GM18873 (cell line): ENCODE measurements at regions not wholly inside any gene's neighbourhood (a gene's known extent, or its start where the extent isn't known, plus 50 kb on each side); places are given as distances from the start of the nearest gene placed in this dataset.

Source experiments
- ATAC-seq: cut with Tn5 transposase; IDR thresholded peaks from one replicate; pipeline ENCODE4 v1.9.1; 2021; ENCODE audit warnings: mild to moderate bottlenecking, moderate library complexity, moderate number of reproducible peaks; ENCODE audit not compliant: unreplicated experiment, low FRiP score

DNA sequence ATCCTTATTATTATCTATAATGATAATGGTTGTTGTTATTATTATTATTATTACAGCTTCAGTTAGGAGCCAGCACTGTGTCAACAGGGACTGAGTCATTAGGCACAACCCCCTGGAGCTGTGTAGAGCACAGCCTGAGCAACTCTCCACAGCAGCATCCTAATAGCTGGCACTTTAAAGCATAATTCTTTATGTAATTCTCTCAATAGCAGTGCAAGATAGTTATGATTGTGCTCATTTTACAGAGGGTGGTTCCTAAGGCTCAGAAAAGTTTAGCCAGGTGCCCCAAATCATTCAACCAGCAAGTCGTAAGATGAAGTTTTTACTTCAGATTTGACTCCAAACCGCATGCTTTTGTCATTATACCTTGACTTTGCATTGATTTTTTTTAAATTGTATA lies 390.3 kb downstream of the ANXA1 start:
- no peak for ATAC-seq

GRCh38 chr9:73543727-73544126 lies 392.1 kb downstream of the ANXA1 start:
- ATAC-seq, result no peak

- no peak for ATAC-seq
These were observed 396.5 kb downstream of the ANXA1 start for GRCh38 chr9:73548201-73548600.

DNA sequence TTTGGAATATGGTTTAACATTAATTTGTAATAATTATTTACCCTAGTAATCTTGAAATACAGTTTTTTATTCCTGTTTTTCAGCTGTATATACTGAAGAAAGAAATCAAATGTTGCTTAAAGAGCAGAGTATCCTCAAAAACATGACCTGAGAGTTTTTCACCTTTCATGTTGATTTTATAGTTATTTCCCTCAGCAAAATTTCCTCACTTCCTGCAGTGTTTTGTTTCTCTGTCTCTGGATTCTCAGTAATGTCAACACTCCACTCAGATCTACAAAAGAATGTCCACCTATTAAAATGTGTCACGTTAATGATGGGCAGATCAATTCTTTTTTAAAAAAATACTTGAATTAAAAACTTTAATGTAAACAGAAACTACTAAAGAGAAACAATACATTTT lies 398.3 kb downstream of the ANXA1 start:
- ATAC-seq, result no peak

DNA sequence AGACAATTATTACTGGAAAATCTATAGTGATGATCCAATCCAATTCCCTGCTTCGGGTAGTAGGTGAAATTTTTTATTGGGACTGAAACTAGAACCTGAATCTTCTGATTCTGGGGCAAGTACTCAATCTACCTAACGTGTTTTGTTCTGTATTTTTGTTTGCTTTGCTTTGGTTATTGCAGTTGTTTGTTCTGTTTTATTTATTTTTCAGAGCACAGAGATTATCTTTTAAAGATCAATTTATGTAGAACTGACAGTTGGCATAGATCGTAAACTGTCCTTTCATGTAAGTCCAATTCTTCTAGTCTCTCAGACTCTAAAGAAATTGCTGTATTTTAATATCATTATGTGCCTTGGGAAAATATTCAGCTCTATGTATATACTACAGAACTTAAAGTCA lies 401.6 kb downstream of the ANXA1 start:
- ATAC-seq, result no peak

DNA sequence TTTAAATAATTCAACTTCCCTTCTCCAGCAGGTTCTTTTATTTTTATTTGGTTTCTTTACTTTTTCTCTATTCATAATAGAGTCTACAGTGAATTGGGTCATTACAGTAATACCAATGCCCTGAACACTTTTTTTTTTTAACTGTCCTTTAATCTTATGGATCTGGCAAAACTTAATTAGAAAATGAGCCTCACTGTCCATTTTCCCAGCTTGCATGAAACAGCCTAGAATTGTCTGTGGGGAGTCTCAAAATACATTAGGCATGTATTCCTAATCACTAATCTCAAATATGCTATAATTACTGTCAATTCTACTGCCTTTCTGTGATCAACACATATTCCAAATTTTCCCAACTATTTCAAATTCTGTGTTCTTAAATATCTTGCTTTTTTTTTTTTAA lies 406.8 kb downstream of the ANXA1 start:
- ATAC-seq, result no peak

DNA sequence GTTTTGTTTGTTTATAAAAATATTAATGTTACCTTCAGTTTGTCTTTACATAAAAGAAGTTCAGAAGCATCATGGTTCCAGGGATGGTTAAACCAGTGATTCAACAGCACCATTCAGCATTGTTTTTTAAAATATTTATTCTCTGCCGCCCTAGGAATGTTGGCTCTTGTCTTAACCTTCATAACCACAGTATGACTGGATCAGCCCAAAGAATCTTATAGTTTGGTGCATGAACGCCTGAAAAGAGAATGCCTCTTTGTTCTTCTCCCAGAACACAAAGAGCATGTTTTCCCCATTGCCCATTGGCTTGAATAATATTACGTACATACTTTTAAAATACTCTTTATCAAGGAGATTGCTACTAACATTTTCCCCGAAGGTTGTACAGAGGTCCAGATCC lies 413.4 kb downstream of the ANXA1 start:
- ATAC-seq, result no peak

GRCh38 chr9:73565833-73566465 lies 414.3 kb downstream of the ANXA1 start:
- no peak for ATAC-seq

- no peak for ATAC-seq
These were observed 415.0 kb downstream of the ANXA1 start for GRCh38 chr9:73566627-73567026.

GRCh38 chr9:73573235-73573634 lies 421.6 kb downstream of the ANXA1 start:
- ATAC-seq, result no peak

- ATAC-seq, result no peak
These were observed 423.7 kb downstream of the ANXA1 start for GRCh38 chr9:73575101-73576060.

- no peak for ATAC-seq
These were observed 426.2 kb downstream of the ANXA1 start for GRCh38 chr9:73577848-73578247.

DNA sequence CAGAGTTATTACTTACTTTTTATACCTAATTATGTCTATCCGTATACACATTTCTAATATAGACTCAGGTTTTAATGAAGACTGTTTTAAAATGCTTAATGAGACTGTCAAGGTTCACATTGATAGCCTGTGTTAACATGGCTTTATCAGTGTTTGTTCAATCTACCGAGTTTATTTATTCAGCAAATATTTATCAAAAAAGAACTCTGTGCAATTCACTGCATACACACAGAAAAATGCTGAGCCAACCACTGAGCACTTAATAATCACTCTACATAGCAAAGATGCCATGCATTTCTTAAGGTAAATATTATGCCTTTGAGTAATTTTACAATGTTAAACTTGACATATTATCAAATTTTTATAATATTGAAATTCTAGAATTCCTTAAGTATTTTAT lies 428.2 kb downstream of the ANXA1 start:
- no peak for ATAC-seq

GRCh38 chr9:73583576-73583975 lies 431.9 kb downstream of the ANXA1 start:
- no peak for ATAC-seq

DNA sequence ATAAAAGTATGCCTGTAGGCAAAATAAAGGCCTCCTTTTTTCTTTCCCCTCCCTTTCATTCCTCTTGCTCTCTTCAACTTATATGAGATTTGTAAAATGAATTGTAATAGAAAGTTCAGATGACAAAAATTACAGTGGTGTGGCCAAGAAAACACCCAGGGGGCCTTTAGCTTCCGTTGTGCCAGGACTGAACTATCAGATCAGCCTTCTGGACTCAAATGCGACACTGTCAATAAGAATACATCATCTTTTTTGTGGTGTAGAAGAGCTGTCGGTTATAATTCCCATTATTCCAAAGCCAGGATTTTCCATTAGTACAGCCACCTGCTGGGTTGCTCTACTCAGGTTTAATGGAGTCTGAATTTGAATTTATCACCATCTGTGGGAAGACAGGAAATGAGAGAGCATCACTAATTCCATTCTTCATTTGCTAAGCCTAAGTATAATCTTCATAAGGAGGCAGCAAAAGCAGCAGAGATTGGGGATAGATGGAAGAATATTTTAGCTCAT lies 443.4 kb downstream of the ANXA1 start:
- ATAC-seq, result no peak

- no peak for ATAC-seq
These were observed 444.7 kb downstream of the ANXA1 start for GRCh38 chr9:73596321-73596720.

DNA sequence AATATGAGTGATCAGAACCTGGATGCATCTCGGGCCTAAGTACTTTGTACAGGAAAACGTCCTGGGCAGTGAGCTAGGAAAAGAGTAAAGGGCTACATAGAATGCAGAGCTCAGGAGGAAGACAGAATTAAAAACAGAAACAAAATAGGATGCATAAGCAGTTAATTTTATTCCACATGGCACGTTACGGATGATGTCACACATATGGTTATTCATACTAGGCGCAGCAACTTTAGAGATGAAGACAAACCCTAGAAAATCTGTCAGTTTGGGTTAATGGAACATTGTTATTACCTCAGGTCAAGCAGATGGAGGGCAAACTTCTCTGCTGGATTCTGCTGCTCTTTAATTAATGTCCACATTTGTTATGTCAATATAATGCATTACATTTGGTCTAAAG lies 445.4 kb downstream of the ANXA1 start:
- no peak for ATAC-seq

DNA sequence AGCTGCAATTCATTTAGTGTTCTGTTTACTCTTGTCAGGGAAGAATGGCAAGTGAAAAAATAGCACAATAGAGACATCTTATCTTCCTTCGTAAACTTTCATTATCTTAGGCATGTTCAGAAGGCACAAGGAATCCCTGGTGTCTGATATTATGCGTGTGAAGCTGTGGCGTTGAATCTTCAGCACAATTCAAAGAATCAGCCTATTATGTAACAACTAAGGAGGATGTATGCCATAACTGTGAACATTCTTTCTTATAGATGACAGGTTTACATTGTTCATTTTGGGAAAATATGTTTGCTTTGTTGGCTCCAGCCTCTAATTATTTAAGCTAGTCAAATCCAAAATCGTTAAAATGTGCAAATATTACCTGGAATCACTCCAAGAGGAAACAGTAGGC lies 446.1 kb downstream of the ANXA1 start:
- ATAC-seq, result no peak

GRCh38 chr9:73609381-73609780 lies 457.7 kb downstream of the ANXA1 start:
- ATAC-seq, result no peak

DNA sequence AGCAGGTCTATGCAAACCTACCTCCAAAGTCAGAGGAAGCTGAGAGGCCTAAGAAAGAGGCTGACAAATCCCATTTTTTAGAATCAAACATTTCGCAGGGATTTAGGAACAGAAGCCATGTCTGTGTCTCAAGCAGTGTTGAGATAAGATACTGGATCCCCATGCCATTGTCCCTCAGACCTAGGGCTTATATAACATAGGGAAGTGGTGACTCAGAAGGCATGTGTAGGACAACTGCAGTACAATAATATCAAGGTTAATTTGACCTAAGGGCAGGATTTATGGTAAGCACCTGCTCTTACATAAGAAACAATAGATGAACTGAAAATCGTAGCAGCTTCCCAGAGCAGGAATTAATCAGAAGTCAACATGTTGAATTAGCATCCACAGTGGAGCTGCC lies 459.4 kb downstream of the ANXA1 start:
- no peak for ATAC-seq

DNA sequence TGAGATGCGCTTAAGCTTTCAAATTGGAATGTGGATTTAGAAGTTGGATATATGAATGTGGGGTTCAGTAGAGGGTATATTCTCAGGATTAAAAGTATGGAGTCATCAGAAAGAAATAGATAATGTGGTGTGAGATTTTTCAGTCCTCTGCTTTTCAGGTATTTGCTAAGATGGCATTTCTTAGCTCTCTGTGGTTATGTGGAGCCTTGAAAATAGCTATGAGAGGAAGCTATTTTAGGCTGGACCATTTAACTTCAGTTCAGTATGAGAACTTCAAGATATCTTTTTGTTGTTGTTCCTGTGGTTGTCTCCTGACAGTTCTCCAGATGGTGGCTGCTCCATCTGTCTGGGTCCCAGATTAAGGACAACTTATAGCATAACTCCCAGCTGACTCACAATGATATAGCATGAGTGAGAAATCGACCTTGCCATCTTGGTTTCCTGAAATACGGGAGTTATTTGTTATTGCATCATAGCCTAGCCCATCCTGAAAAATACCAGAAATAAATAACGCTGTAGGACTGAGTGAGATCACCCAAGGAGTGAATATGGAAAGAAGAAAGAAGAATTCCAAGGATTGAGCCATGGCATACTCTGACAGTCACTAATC lies 461.5 kb downstream of the ANXA1 start:
- ATAC-seq, result no peak
